ENCODE measurements at regions not wholly inside any gene's neighbourhood (a gene's known extent, or its start where the extent isn't known, plus 50 kb on each side); places are given as distances from the start of the nearest gene placed in this dataset.

- H3K4me3 ChIP-seq (replicated peaks in 1 of 3; ENCODE audit: low read depth in 2 of 3, low read length in 3 of 3), result no peak overlapping the region
- H3K9me3 ChIP-seq (replicated peaks in 1 of 2; ENCODE audit: control insufficient read depth in 1 of 2, insufficient read depth in 1 of 2, low read length in 2 of 2), result no peaks in the 10 kb centered on the region
- DNase-seq, result no peak
- H4K20me1 ChIP-seq (ENCODE audit: insufficient read depth, low read length), result no peaks in the 10 kb centered on the region
- H3K27me3 ChIP-seq (ENCODE audit: control insufficient read depth in 2 of 2, insufficient read depth in 2 of 2, low read length in 2 of 2), result no peaks in the 10 kb centered on the region
- Mint-ChIP-seq H3K36me3 (no peaks in the 10 kb centered on the region), H3K27ac (no peak overlapping the region), H3K9me3 (peaks cover 2 to 8% (median 3%) of the 10 kb centered on the region in 7 donors), H3K27me3 (ENCODE audit: low read depth in 3 of 3) (peaks cover 0 to 4% (median 2%) of the 10 kb centered on the region in 3 donors), H3K4me1 (no peaks in the 10 kb centered on the region), H3K4me3 (no peak overlapping the region)
- H3K79me2 ChIP-seq (ENCODE audit: insufficient read depth, low read length), result no peaks in the 10 kb centered on the region
- no CpG with 5 or more reads among the region's 3 CpGs for WGBS (ENCODE audit: insufficient coverage)
- no peak overlapping the region for H3K4me2 ChIP-seq (replicated peaks; ENCODE audit: extremely low read depth, low read length, poor library complexity, severe bottlenecking)
- H3K36me3 ChIP-seq (replicated peaks in 1 of 2; ENCODE audit: control insufficient read depth in 1 of 2, insufficient read depth in 2 of 2, low read length in 2 of 2), result no peaks in the 10 kb centered on the region
- no peak overlapping the region for H2AFZ ChIP-seq (ENCODE audit: insufficient read depth, low read depth, low read length, poor library complexity, severe bottlenecking)
- no peaks in the 10 kb centered on the region for H3K4me1 ChIP-seq (ENCODE audit: control insufficient read depth in 1 of 2, insufficient read depth in 2 of 2, low read length in 2 of 2)
- H3K27ac ChIP-seq (ENCODE audit: low read depth in 1 of 2, low read length in 2 of 2), result no peak overlapping the region
- H3K9ac ChIP-seq (ENCODE audit: insufficient read depth, low read length, poor library complexity, severe bottlenecking), result no peak overlapping the region
- TF ChIP-seq, protein P1, sequence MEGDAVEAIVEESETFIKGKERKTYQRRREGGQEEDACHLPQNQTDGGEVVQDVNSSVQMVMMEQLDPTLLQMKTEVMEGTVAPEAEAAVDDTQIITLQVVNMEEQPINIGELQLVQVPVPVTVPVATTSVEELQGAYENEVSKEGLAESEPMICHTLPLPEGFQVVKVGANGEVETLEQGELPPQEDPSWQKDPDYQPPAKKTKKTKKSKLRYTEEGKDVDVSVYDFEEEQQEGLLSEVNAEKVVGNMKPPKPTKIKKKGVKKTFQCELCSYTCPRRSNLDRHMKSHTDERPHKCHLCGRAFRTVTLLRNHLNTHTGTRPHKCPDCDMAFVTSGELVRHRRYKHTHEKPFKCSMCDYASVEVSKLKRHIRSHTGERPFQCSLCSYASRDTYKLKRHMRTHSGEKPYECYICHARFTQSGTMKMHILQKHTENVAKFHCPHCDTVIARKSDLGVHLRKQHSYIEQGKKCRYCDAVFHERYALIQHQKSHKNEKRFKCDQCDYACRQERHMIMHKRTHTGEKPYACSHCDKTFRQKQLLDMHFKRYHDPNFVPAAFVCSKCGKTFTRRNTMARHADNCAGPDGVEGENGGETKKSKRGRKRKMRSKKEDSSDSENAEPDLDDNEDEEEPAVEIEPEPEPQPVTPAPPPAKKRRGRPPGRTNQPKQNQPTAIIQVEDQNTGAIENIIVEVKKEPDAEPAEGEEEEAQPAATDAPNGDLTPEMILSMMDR (IDR thresholded peaks at IDR 0.05), result no peak
- intact Hi-C loops (cut with micrococcal nuclease), result no loop called here
Measured at GRCh38 chrX:120741452-120741851, 111.6 kb upstream of the C1GALT1C1 start.

GRCh38 chrX:120740072-120740471, 110.2 kb upstream of the C1GALT1C1 start:
- DNase-seq, result no peak
- Mint-ChIP-seq H3K27ac (no peak overlapping the region), H3K9me3 (peaks cover under 1 to 5% (median 3%) of the 10 kb centered on the region in 7 donors), H3K36me3 (no peaks in the 10 kb centered on the region), H3K4me3 (no peak overlapping the region), H3K4me1 (no peaks in the 10 kb centered on the region), H3K27me3 (ENCODE audit: low read depth in 3 of 3) (peaks cover 0 to 4% (median 0%) of the 10 kb centered on the region in 3 donors)
- intact Hi-C loops (cut with micrococcal nuclease), result no loop called here
- WGBS (ENCODE audit: insufficient coverage), result 100% methylated on average over 1 of the region's 2 CpGs
- Histone ChIP-seq H3K9ac (ENCODE audit: insufficient read depth, low read length, poor library complexity, severe bottlenecking) (no peak overlapping the region), H3K36me3 (replicated peaks in 1 of 2; ENCODE audit: control insufficient read depth in 1 of 2, insufficient read depth in 2 of 2, low read length in 2 of 2) (no peaks in the 10 kb centered on the region), H3K79me2 (ENCODE audit: insufficient read depth, low read length) (no peaks in the 10 kb centered on the region), H3K4me3 (replicated peaks in 1 of 3; ENCODE audit: low read depth in 2 of 3, low read length in 3 of 3) (no peak overlapping the region), H4K20me1 (ENCODE audit: insufficient read depth, low read length) (no peaks in the 10 kb centered on the region), H3K27me3 (ENCODE audit: control insufficient read depth in 2 of 2, insufficient read depth in 2 of 2, low read length in 2 of 2) (no peaks in the 10 kb centered on the region), H3K27ac (ENCODE audit: low read depth in 1 of 2, low read length in 2 of 2) (no peak overlapping the region), H2AFZ (ENCODE audit: insufficient read depth, low read depth, low read length, poor library complexity, severe bottlenecking) (no peak overlapping the region), H3K9me3 (replicated peaks in 1 of 2; ENCODE audit: control insufficient read depth in 1 of 2, insufficient read depth in 1 of 2, low read length in 2 of 2) (no peaks in the 10 kb centered on the region), H3K4me2 (replicated peaks; ENCODE audit: extremely low read depth, low read length, poor library complexity, severe bottlenecking) (no peak overlapping the region), H3K4me1 (ENCODE audit: control insufficient read depth in 1 of 2, insufficient read depth in 2 of 2, low read length in 2 of 2) (no peaks in the 10 kb centered on the region)
- TF ChIP-seq, protein P1 (IDR thresholded peaks at IDR 0.05), result no peak

Data from CD14-positive monocyte (primary cell).